ENCODE measurements at regions not wholly inside any gene's neighbourhood (a gene's known extent, or its start where the extent isn't known, plus 50 kb on each side); places are given as distances from the start of the nearest gene placed in this dataset.

DNA sequence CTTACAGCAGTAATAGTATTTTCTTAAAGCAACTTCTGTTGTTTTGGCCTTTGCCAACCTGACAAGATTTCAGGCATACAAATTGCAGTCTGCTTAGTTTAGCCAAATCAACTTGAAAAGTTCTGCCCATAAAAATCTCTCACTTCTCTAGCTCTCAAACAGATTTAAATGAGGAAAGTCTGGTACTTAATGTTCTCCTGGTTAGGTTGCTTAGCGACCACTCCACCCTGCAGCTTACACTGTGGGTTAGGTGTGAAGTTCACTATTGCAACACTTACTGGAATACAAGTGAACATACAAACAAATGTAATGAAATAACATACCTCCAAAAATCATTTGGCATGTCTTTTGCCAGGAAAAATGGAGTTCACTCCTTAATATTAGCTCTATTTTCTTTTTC, 178.7 kb upstream of the PCDH9 start:
- TF ChIP-seq, protein P1, sequence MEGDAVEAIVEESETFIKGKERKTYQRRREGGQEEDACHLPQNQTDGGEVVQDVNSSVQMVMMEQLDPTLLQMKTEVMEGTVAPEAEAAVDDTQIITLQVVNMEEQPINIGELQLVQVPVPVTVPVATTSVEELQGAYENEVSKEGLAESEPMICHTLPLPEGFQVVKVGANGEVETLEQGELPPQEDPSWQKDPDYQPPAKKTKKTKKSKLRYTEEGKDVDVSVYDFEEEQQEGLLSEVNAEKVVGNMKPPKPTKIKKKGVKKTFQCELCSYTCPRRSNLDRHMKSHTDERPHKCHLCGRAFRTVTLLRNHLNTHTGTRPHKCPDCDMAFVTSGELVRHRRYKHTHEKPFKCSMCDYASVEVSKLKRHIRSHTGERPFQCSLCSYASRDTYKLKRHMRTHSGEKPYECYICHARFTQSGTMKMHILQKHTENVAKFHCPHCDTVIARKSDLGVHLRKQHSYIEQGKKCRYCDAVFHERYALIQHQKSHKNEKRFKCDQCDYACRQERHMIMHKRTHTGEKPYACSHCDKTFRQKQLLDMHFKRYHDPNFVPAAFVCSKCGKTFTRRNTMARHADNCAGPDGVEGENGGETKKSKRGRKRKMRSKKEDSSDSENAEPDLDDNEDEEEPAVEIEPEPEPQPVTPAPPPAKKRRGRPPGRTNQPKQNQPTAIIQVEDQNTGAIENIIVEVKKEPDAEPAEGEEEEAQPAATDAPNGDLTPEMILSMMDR (IDR thresholded peaks at IDR 0.05) = no peak
- no peak for TF ChIP-seq SIN3A (IDR thresholded peaks at IDR 0.05; ENCODE audit: borderline replicate concordance, insufficient read depth, low read depth, low read length)
- TF ChIP-seq POLR2AphosphoS5 (IDR thresholded peaks at IDR 0.05; ENCODE audit: low read depth, low read length) = no peak
- TF ChIP-seq, protein P2, sequence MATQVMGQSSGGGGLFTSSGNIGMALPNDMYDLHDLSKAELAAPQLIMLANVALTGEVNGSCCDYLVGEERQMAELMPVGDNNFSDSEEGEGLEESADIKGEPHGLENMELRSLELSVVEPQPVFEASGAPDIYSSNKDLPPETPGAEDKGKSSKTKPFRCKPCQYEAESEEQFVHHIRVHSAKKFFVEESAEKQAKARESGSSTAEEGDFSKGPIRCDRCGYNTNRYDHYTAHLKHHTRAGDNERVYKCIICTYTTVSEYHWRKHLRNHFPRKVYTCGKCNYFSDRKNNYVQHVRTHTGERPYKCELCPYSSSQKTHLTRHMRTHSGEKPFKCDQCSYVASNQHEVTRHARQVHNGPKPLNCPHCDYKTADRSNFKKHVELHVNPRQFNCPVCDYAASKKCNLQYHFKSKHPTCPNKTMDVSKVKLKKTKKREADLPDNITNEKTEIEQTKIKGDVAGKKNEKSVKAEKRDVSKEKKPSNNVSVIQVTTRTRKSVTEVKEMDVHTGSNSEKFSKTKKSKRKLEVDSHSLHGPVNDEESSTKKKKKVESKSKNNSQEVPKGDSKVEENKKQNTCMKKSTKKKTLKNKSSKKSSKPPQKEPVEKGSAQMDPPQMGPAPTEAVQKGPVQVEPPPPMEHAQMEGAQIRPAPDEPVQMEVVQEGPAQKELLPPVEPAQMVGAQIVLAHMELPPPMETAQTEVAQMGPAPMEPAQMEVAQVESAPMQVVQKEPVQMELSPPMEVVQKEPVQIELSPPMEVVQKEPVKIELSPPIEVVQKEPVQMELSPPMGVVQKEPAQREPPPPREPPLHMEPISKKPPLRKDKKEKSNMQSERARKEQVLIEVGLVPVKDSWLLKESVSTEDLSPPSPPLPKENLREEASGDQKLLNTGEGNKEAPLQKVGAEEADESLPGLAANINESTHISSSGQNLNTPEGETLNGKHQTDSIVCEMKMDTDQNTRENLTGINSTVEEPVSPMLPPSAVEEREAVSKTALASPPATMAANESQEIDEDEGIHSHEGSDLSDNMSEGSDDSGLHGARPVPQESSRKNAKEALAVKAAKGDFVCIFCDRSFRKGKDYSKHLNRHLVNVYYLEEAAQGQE (IDR thresholded peaks at IDR 0.05; ENCODE audit: insufficient read depth in 1 of 2, low read depth in 2 of 2, low read length in 1 of 2) = no peak
